Thyroid gland (tissue), 4 donors: ENCODE measurements at regions not wholly inside any gene's neighbourhood (a gene's known extent, or its start where the extent isn't known, plus 50 kb on each side); places are given as distances from the start of the nearest gene placed in this dataset.

Experiments
- CTCF ChIP-seq, 6 experiments: fragments of 200-600 bp in 3 of 6; fragments of 450-650 bp in 3 of 6; sonication (generic) in 3 of 6; IDR thresholded peaks; one replicate each; pipeline ENCODE4 v1.5.1; 2016 to 2019; ENCODE audit warnings: antibody characterized with exemption in 6 of 6, mild to moderate bottlenecking in 2 of 6, inconsistent platforms in 1 of 6, moderate library complexity in 1 of 6
- POLR2A ChIP-seq, 2 donors: fragments of 450-650 bp; IDR thresholded peaks; one replicate each; pipeline ENCODE4 v1.6.1; 2017; ENCODE audit warnings: antibody characterized with exemption in 2 of 2, mild to moderate bottlenecking in 2 of 2, moderate library complexity in 1 of 2

DNA sequence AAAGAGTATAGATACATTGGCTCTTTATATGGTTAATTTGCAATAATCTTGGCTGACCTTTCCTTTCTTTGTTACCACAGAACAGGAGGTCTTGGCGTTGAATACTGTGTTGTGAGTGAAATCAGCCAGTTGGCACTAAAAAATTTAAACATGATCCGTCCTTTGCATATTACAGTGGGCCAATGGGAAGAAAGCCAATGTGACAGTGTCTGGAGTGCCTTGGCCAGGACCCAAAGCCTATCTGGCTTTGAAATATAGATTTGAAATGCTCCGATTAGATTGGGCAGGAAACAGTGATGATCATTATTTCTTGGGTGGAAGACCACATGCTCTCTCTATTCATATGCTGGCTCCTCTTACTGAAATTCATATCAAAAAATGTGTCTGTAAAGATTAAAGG lies 339.6 kb upstream of the ANO3 start:
- TF ChIP-seq CTCF (IDR thresholded peaks at IDR 0.05) (no peak), POLR2A (IDR thresholded peaks at IDR 0.05) (no peak)
